OCI-LY1 (cell line): ENCODE measurements at regions not wholly inside any gene's neighbourhood (a gene's known extent, or its start where the extent isn't known, plus 50 kb on each side); places are given as distances from the start of the nearest gene placed in this dataset.

ENCODE experiments used
- H2AFZ ChIP-seq: fragments of 200-600 bp; sonication (generic), shearing (Covaris generic); 2 replicates; pipeline ENCODE4 v1.6.0; 2014; ENCODE audit warnings: antibody characterized with exemption, mild to moderate bottlenecking, low read length
- H3F3A ChIP-seq: fragments of 200-600 bp; sonication (generic), shearing (Covaris generic); 2 replicates; pipeline ENCODE4 v1.6.0; 2014; ENCODE audit warnings: mild to moderate bottlenecking, antibody characterized with exemption, low read length, moderate library complexity; ENCODE audit not compliant: insufficient read depth
- H3K27ac ChIP-seq: fragments of 200-600 bp; sonication (generic); 2 replicates; pipeline ENCODE4 v1.5.1; 2014; ENCODE audit warnings: low read length, mixed run types, mild to moderate bottlenecking, low read depth; ENCODE audit not compliant: poor library complexity, severe bottlenecking
- H3K27me3 ChIP-seq: fragments of 200-600 bp; sonication (generic); 2 replicates; pipeline ENCODE4 v1.6.0; 2014; ENCODE audit warnings: antibody characterized with exemption, mild to moderate bottlenecking, low read length, moderate library complexity; ENCODE audit not compliant: insufficient read depth
- H3K36me3 ChIP-seq: fragments of 200-600 bp; sonication (generic); 2 replicates; pipeline ENCODE4 v1.6.1; 2014; ENCODE audit warnings: mild to moderate bottlenecking, antibody characterized with exemption, low read length, moderate library complexity, mixed read lengths; ENCODE audit not compliant: insufficient read depth
- H3K4me1 ChIP-seq: fragments of 200-600 bp; sonication (generic); 2 replicates; pipeline ENCODE4 v1.5.1; 2014; ENCODE audit warnings: mild to moderate bottlenecking, low read length, moderate library complexity; ENCODE audit not compliant: insufficient read depth, severe bottlenecking
- H3K4me2 ChIP-seq: fragments of 200-600 bp; sonication (generic), shearing (Covaris generic); 2 replicates; pipeline ENCODE4 v1.6.1; 2014; ENCODE audit warnings: low read length
- H3K4me3 ChIP-seq: fragments of 200-600 bp; sonication (generic); 2 replicates; pipeline ENCODE4 v1.5.1; 2014; ENCODE audit warnings: low read length, low read depth, mild to moderate bottlenecking, mixed read lengths; ENCODE audit not compliant: poor library complexity, severe bottlenecking
- H3K79me2 ChIP-seq: fragments of 200-600 bp; shearing (Covaris generic); 2 replicates; pipeline ENCODE4 v1.6.1; 2016; ENCODE audit warnings: mixed run types, low read length, mixed read lengths; ENCODE audit not compliant: insufficient read depth
- H3K9ac ChIP-seq: fragments of 200-600 bp; sonication (generic), shearing (Covaris generic); 2 replicates; pipeline ENCODE4 v1.6.1; 2014; ENCODE audit warnings: mild to moderate bottlenecking, low read length, mixed read lengths
- H3K9me2 ChIP-seq: fragments of 200-600 bp; sonication (generic), shearing (Covaris generic); 2 replicates; pipeline ENCODE4 v1.6.1; 2014; ENCODE audit warnings: low read depth, mild to moderate bottlenecking, low read length, mixed read lengths
- H3K9me3 ChIP-seq: fragments of 200-600 bp; shearing (Covaris generic); 2 replicates; pipeline ENCODE4 v1.6.1; 2014; ENCODE audit warnings: low read length, mixed read lengths
- H4K20me1 ChIP-seq: fragments of 200-600 bp; sonication (generic), shearing (Covaris generic); 2 replicates; pipeline ENCODE4 v1.6.0; 2016; ENCODE audit warnings: mild to moderate bottlenecking, low read length; ENCODE audit not compliant: insufficient read depth
- CTCF ChIP-seq: fragments of 200-600 bp; sonication (generic), shearing (Covaris generic); IDR thresholded peaks from 2 replicates; pipeline ENCODE4 v1.5.1; 2017; ENCODE audit warnings: mild to moderate bottlenecking, antibody characterized with exemption, low read length, moderate library complexity, mixed read lengths
- EZH2 ChIP-seq: fragments of 200-600 bp; sonication (generic), shearing (Covaris generic); IDR thresholded peaks from 2 replicates; pipeline ENCODE4 v1.8.0; 2017; ENCODE audit warnings: borderline replicate concordance, mixed run types, mild to moderate bottlenecking, antibody characterized with exemption, low read length, moderate library complexity, mixed read lengths

DNA sequence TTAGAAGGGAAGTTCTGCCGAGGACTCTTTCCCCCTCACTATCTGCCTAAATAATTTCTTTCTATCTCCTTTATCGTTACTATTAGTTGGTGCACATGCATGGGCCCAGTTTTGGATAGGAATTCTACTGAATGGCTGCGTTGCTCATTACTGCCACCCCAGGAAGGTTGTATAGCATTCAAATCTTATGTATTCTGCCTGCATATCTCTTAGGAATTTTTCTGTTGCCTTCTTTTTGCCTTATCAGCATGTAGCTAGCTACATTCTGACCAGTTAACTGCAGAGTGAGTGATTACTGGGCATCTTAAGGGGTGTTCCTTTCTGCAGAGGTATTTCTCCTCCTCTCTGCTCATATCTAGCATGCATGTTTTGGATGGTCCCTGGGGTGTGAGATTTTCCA is 239.6 kb downstream of the TDRD15 start:
- Histone ChIP-seq H3K9me3 (no peaks in the 10 kb centered on the region), H3K27me3 (no peaks in the 10 kb centered on the region), H3K9me2 (no peaks in the 10 kb centered on the region), H3K4me2 (no peak overlapping the region), H3F3A (no peaks in the 10 kb centered on the region), H3K79me2 (no peaks in the 10 kb centered on the region), H3K27ac (no peak overlapping the region), H3K4me1 (no peaks in the 10 kb centered on the region), H3K9ac (no peak overlapping the region), H4K20me1 (no peaks in the 10 kb centered on the region), H2AFZ (no peak overlapping the region), H3K36me3 (no peaks in the 10 kb centered on the region), H3K4me3 (no peak overlapping the region)
- TF ChIP-seq CTCF: peak; percentile 26
- no peak for TF ChIP-seq EZH2

GRCh38 chr2:21367421-21367820 is 243.7 kb downstream of the TDRD15 start:
- TF ChIP-seq EZH2: no peak
- no peak for TF ChIP-seq CTCF
- H3K9me3 ChIP-seq: no peaks in the 10 kb centered on the region
- H3K79me2 ChIP-seq: no peaks in the 10 kb centered on the region

DNA sequence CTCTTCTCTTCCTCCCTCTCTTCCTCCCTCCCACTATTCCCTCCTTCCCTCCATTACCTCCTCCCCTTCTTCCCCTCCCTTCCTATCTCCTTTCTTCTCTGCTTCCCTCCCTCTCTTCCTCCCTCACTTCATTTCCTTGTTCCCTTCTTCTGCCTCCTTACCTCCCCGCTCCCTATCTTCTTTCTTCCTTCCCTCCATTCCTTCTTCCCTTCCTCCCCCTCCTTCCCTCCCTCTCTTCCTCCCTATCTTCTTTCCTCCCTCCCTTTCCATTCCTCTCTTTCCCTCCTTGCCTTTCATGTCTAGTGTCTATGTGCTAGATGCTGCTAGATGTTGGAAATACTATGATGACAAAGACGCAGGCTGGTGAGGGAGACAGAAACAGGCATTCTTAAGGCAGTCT is 246.0 kb downstream of the TDRD15 start:
- Histone ChIP-seq H3K36me3 (no peaks in the 10 kb centered on the region), H3K79me2 (no peaks in the 10 kb centered on the region), H2AFZ (no peak overlapping the region), H3K27ac (no peak overlapping the region), H3K9me3 (no peaks in the 10 kb centered on the region), H3K9ac (no peak overlapping the region), H3K4me2 (no peak overlapping the region), H4K20me1 (no peaks in the 10 kb centered on the region), H3K4me1 (no peaks in the 10 kb centered on the region), H3K4me3 (no peak overlapping the region), H3K9me2 (no peaks in the 10 kb centered on the region), H3F3A (no peaks in the 10 kb centered on the region), H3K27me3 (no peaks in the 10 kb centered on the region)
- TF ChIP-seq EZH2 (no peak), CTCF (no peak)

More at GRCh38 chr2:21367421-21367820, 243.7 kb downstream of the TDRD15 start:
- Histone ChIP-seq H3K4me3 (no peak overlapping the region), H3K36me3 (no peaks in the 10 kb centered on the region), H3K4me2 (no peak overlapping the region), H3K4me1 (no peaks in the 10 kb centered on the region), H3K9ac (no peak overlapping the region), H3K27me3 (no peaks in the 10 kb centered on the region), H3F3A (no peaks in the 10 kb centered on the region), H3K9me2 (no peaks in the 10 kb centered on the region), H3K27ac (no peak overlapping the region), H2AFZ (no peak overlapping the region), H4K20me1 (no peaks in the 10 kb centered on the region)
